AG09309 (cell line): ENCODE measurements at regions not wholly inside any gene's neighbourhood (a gene's known extent, or its start where the extent isn't known, plus 50 kb on each side); places are given as distances from the start of the nearest gene placed in this dataset.
"Not testable (repeated sequence)": the region's sequence is repeated elsewhere in the genome, so short reads cannot be mapped to it uniquely, and the experiment has no call there.

Source experiments
- DNase-seq: peaks from one replicate; pipeline ENCODE4 v3.0.0-alpha.2; 2010; ENCODE audit warnings: low read depth
- H3K4me3 ChIP-seq: 2 replicates; pipeline ENCODE4 v1.5.1; 2011; ENCODE audit warnings: mild to moderate bottlenecking, low read depth, low read length, moderate library complexity; ENCODE audit not compliant: control insufficient read depth
- TF ChIP-seq, protein P1 (sequence below): IDR thresholded peaks from 2 replicates; pipeline ENCODE4 v1.5.1; 2011; ENCODE audit warnings: mild to moderate bottlenecking, low read depth, low read length, inconsistent platforms; ENCODE audit not compliant: insufficient read depth, control insufficient read depth; ENCODE audit errors: missing control alignments

GRCh38 chr7:112669306-112669705 is 120.9 kb downstream of the TMEM168 start:
- no peak for DNase-seq
- TF ChIP-seq, protein P1, sequence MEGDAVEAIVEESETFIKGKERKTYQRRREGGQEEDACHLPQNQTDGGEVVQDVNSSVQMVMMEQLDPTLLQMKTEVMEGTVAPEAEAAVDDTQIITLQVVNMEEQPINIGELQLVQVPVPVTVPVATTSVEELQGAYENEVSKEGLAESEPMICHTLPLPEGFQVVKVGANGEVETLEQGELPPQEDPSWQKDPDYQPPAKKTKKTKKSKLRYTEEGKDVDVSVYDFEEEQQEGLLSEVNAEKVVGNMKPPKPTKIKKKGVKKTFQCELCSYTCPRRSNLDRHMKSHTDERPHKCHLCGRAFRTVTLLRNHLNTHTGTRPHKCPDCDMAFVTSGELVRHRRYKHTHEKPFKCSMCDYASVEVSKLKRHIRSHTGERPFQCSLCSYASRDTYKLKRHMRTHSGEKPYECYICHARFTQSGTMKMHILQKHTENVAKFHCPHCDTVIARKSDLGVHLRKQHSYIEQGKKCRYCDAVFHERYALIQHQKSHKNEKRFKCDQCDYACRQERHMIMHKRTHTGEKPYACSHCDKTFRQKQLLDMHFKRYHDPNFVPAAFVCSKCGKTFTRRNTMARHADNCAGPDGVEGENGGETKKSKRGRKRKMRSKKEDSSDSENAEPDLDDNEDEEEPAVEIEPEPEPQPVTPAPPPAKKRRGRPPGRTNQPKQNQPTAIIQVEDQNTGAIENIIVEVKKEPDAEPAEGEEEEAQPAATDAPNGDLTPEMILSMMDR, result no peak
- no peak overlapping the region for H3K4me3 ChIP-seq

DNA sequence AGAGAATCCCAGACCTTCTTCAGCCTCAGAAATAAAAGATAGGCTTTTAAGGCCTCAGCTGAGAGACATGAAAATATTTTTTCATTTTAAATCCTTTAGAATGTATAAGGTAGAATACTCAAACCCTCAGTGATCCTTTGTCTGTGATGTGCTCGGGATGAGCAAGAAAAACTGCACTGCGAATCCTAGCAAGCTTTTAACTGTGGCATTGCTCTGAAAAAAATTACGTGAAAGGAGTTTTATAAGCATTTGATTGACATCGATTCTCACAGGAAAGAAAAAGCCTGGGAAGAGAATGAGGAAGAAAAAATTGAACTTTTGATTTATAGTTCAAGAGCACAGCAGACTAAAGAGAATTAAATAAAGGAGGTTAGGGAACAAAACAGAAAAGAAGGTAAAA is 120.0 kb downstream of the TMEM168 start:
- no peak overlapping the region for H3K4me3 ChIP-seq
- DNase-seq, result no peak
- TF ChIP-seq, protein P1, result no peak

DNA sequence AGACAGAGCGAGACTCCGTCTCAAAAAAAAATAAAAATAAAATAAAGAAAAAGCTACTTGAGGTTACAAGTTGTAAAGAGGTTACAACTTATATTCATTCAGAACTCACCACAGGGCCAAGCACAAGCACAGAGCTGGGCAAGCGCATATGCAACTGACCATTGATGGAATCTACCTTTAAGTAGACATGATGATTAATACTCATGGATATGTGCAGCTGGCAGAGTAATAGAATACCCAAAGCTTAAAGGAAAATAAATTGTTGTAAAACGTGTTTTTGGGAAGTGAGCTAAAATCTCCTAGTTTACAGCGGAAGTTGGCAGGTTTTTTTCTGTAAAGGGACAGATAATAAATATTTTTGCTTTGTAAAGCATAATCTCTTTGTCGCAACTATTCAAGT is 111.6 kb downstream of the TMEM168 start:
- TF ChIP-seq, protein P1, result no peak
- no peak overlapping the region for H3K4me3 ChIP-seq
- DNase-seq, result no peak

GRCh38 chr7:112689466-112690177 is 100.6 kb downstream of the TMEM168 start:
- DNase-seq, H3K4me3 ChIP-seq: not testable (repeated sequence)

- DNase-seq, result no peak
- TF ChIP-seq, protein P1, result no peak
- H3K4me3 ChIP-seq, result no peak overlapping the region
Observed at GRCh38 chr7:112692333-112692732, 97.9 kb downstream of the TMEM168 start.

DNA sequence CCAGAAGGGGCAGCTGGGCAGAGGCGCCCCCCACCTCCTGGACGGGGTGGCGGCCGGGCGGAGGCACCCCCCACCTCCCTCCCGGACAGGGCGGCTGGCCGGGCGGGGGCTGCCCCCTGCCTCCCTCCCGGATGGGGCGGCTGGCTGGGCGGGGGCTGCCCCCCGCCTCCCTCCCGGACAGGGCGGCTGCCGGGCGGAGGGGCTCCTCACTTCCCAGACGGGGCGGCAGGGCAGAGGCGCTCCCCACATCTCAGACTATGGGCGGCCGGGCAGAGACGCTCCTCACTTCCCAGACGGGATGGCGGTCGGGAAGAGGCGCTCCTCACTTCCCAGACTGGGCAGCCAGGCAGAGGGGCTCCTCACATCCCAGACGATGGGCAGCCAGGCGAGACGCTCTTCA is 93.0 kb downstream of the TMEM168 start:
- not testable (repeated sequence) for H3K4me3 ChIP-seq, DNase-seq

GRCh38 chr7:112699725-112700513 is 90.3 kb downstream of the TMEM168 start:
- no peak for DNase-seq
- TF ChIP-seq, protein P1, result no peak
- H3K4me3 ChIP-seq, result no peak overlapping the region
